ENCODE measurements at regions not wholly inside any gene's neighbourhood (a gene's known extent, or its start where the extent isn't known, plus 50 kb on each side); places are given as distances from the start of the nearest gene placed in this dataset.
"Not testable (repeated sequence)": the region's sequence is repeated elsewhere in the genome, so short reads cannot be mapped to it uniquely, and the experiment has no call there.

GRCh38 chr6:140844167-140844566, 1288.6 kb upstream of the GJE1 start:
- no peak for DNase-seq (ENCODE audit: low read depth, low spot score)

GRCh38 chr6:140833408-140833807, 1299.3 kb upstream of the GJE1 start:
- no peak for DNase-seq (ENCODE audit: low read depth, low spot score)

GRCh38 chr6:140830666-140831065, 1302.1 kb upstream of the GJE1 start:
- DNase-seq (ENCODE audit: low read depth, low spot score) = no peak

- DNase-seq (ENCODE audit: low read depth, low spot score) = no peak
Observed at GRCh38 chr6:140828856-140829255, 1303.9 kb upstream of the GJE1 start.

GRCh38 chr6:140827593-140827992, 1305.1 kb upstream of the GJE1 start:
- DNase-seq (ENCODE audit: low read depth, low spot score) = no peak

GRCh38 chr6:140825731-140826130, 1307.0 kb upstream of the GJE1 start:
- DNase-seq (ENCODE audit: low read depth, low spot score) = no peak

GRCh38 chr6:140824595-140824994, 1308.1 kb upstream of the GJE1 start:
- DNase-seq (ENCODE audit: low read depth, low spot score) = no peak

- DNase-seq (ENCODE audit: low read depth, low spot score) = no peak
Observed at GRCh38 chr6:140821196-140821595, 1311.5 kb upstream of the GJE1 start.

GRCh38 chr6:140817176-140817575, 1315.5 kb upstream of the GJE1 start:
- no peak for DNase-seq (ENCODE audit: low read depth, low spot score)

- no peak for DNase-seq (ENCODE audit: low read depth, low spot score)
Observed at GRCh38 chr6:140816681-140817080, 1316.0 kb upstream of the GJE1 start.

GRCh38 chr6:140812636-140813035, 1320.1 kb upstream of the GJE1 start:
- no peak for DNase-seq (ENCODE audit: low read depth, low spot score)

- no peak for DNase-seq (ENCODE audit: low read depth, low spot score)
Observed at GRCh38 chr6:140811642-140812041, 1321.1 kb upstream of the GJE1 start.

- no peak for DNase-seq (ENCODE audit: low read depth, low spot score)
Observed at GRCh38 chr6:140809694-140810101, 1323.0 kb upstream of the GJE1 start.

- DNase-seq (ENCODE audit: low read depth, low spot score) = no peak
Observed at GRCh38 chr6:140806431-140806830, 1326.3 kb upstream of the GJE1 start.

GRCh38 chr6:140794544-140794943, 1338.2 kb upstream of the GJE1 start:
- no peak for DNase-seq (ENCODE audit: low read depth, low spot score)

- DNase-seq (ENCODE audit: low read depth, low spot score) = no peak
Observed at GRCh38 chr6:140790109-140790508, 1342.6 kb upstream of the GJE1 start.

- no peak for DNase-seq (ENCODE audit: low read depth, low spot score)
Observed at GRCh38 chr6:140789466-140789865, 1343.3 kb upstream of the GJE1 start.

GRCh38 chr6:140785926-140786325, 1346.8 kb upstream of the GJE1 start:
- no peak for DNase-seq (ENCODE audit: low read depth, low spot score)

GRCh38 chr6:140784573-140784972, 1348.2 kb upstream of the GJE1 start:
- DNase-seq (ENCODE audit: low read depth, low spot score) = no peak

GRCh38 chr6:140783504-140783903, 1349.2 kb upstream of the GJE1 start:
- not testable (repeated sequence) for DNase-seq (ENCODE audit: low read depth, low spot score)

- no peak for DNase-seq (ENCODE audit: low read depth, low spot score)
Observed at GRCh38 chr6:140782941-140783340, 1349.8 kb upstream of the GJE1 start.

- no peak for DNase-seq (ENCODE audit: low read depth, low spot score)
Observed at GRCh38 chr6:140779991-140780596, 1352.6 kb upstream of the GJE1 start.

GRCh38 chr6:140779341-140779740, 1353.4 kb upstream of the GJE1 start:
- no peak for DNase-seq (ENCODE audit: low read depth, low spot score)

- DNase-seq (ENCODE audit: low read depth, low spot score) = no peak
Observed at GRCh38 chr6:140777780-140778179, 1354.9 kb upstream of the GJE1 start.

Data from smooth muscle cell of the brain vasculature (primary cell).